Endothelial cell of umbilical vein (primary cell): ENCODE measurements at regions not wholly inside any gene's neighbourhood (a gene's known extent, or its start where the extent isn't known, plus 50 kb on each side); places are given as distances from the start of the nearest gene placed in this dataset.

ENCODE experiments used
- BruUV-seq: library from RNA; stranded (reverse); fragments of 400-500 nt; replicated peaks from 2 replicates; lab custom pipeline; 2021; lab: Mats Ljungman, UMichigan
- CTCF ChIA-PET: fragments of 300-600, 350-600 bp; sonication (Branson Sonifier 250); formaldehyde crosslinking; loops from one replicate; lab custom pipeline; 2021; ENCODE audit warnings: antibody characterized with exemption, inconsistent platforms; lab: Charles Lee
- POLR2A ChIA-PET: fragments of 300-600, 350-600 bp; sonication (Branson Sonifier 250); formaldehyde crosslinking; loops from one replicate; lab custom pipeline; 2021; ENCODE audit warnings: antibody characterized with exemption, inconsistent platforms; lab: Charles Lee
- DNase-seq: peaks from one replicate; pipeline ENCODE4 v3.0.0-alpha.2; 2011; ENCODE audit warnings: low read depth, low spot score
- FAIRE-seq: peaks from 2 replicates; lab custom pipeline; 2011; peaks lifted over from hg19 to GRCh38; lab: Jason Lieb, UNC
- H2AFZ ChIP-seq: 2 replicates; pipeline ENCODE4 v1.6.0; 2012; ENCODE audit warnings: low read depth, low read length, control low read depth, inconsistent platforms
- H3K27ac ChIP-seq: 2 replicates; pipeline ENCODE4 v1.5.1; 2011; ENCODE audit warnings: low read depth, mild to moderate bottlenecking, control low read depth, low read length, moderate library complexity; ENCODE audit not compliant: insufficient read depth
- H3K27me3 ChIP-seq, 2 experiments: 2 replicates each; pipeline versions ENCODE4 v1.6.0 to v1.6.1; 2011; ENCODE audit warnings: low read length in 2 of 2, mixed read lengths in 1 of 2; ENCODE audit not compliant: control insufficient read depth in 2 of 2, insufficient read depth in 2 of 2
- H3K36me3 ChIP-seq, 2 experiments: 2 replicates in 1 of 2; 3 replicates in 1 of 2; pipeline ENCODE4 v1.5.1; 2011; ENCODE audit warnings: low read length in 2 of 2, mild to moderate bottlenecking in 1 of 2, moderate library complexity in 1 of 2; ENCODE audit not compliant: control insufficient read depth in 2 of 2, insufficient read depth in 2 of 2; ENCODE audit errors: extremely low read depth in 1 of 2
- H3K4me1 ChIP-seq: 3 replicates; pipeline ENCODE4 v1.5.1; 2011; ENCODE audit warnings: mild to moderate bottlenecking, low read length; ENCODE audit not compliant: control insufficient read depth, insufficient read depth; ENCODE audit errors: extremely low read depth
- H3K4me2 ChIP-seq: 2 replicates; pipeline ENCODE4 v1.6.1; 2011; ENCODE audit warnings: low read length, control low read depth, mixed read lengths; ENCODE audit not compliant: insufficient read depth
- H3K4me3 ChIP-seq, 3 experiments: fragments of 200-600 bp in 1 of 3; sonication (generic), shearing (Covaris generic) in 1 of 3; replicated peaks in 1 of 3; 2 replicates each; pipeline ENCODE4 v1.5.1; 2011 to 2016; ENCODE audit warnings: control low read depth in 3 of 3, low read length in 3 of 3, mild to moderate bottlenecking in 2 of 3, inconsistent platforms in 1 of 3, low read depth in 1 of 3, moderate library complexity in 1 of 3; ENCODE audit not compliant: insufficient read depth in 1 of 3
- H3K79me2 ChIP-seq: 2 replicates; pipeline ENCODE4 v1.6.0; 2012; ENCODE audit warnings: low read length, inconsistent platforms; ENCODE audit not compliant: control insufficient read depth, insufficient read depth
- H3K9ac ChIP-seq: replicated peaks from 2 replicates; pipeline ENCODE3; 2011; ENCODE audit warnings: low read length, control low read depth; ENCODE audit not compliant: insufficient read depth; ENCODE audit errors: extremely low read depth
- H3K9me1 ChIP-seq: replicated peaks from 3 replicates; pipeline ENCODE4 v1.6.0; 2011; ENCODE audit warnings: mild to moderate bottlenecking, low read length; ENCODE audit not compliant: control insufficient read depth, insufficient read depth; ENCODE audit errors: extremely low read depth
- H3K9me3 ChIP-seq: replicated peaks from 2 replicates; pipeline ENCODE4 v1.5.1; 2012; ENCODE audit warnings: low read length, inconsistent platforms; ENCODE audit not compliant: control insufficient read depth, insufficient read depth
- H4K20me1 ChIP-seq: replicated peaks from 2 replicates; pipeline ENCODE3; 2011; ENCODE audit warnings: mild to moderate bottlenecking, low read length; ENCODE audit not compliant: control insufficient read depth, insufficient read depth; ENCODE audit errors: extremely low read depth
- EZH2 ChIP-seq: IDR thresholded peaks from 2 replicates; pipeline ENCODE4 v1.6.1; 2012; ENCODE audit warnings: borderline replicate concordance, low read depth, mild to moderate bottlenecking, moderate library complexity, low read length, inconsistent platforms; ENCODE audit not compliant: severe bottlenecking
- GATA2 ChIP-seq: IDR thresholded peaks from 2 replicates; pipeline ENCODE4 v1.7.0; 2011; ENCODE audit warnings: low read depth, mild to moderate bottlenecking, moderate library complexity, mixed read lengths, low read length; ENCODE audit not compliant: insufficient read length, insufficient read depth
- JUN ChIP-seq: IDR thresholded peaks from 2 replicates; pipeline ENCODE4 v1.6.1; 2011; ENCODE audit warnings: borderline replicate concordance, low read depth; ENCODE audit not compliant: insufficient read length, insufficient read depth
- MYC ChIP-seq: IDR thresholded peaks from one replicate; pipeline ENCODE4 v1.6.1; 2011; ENCODE audit warnings: mild to moderate bottlenecking, low read depth, low read length
- POLR2AphosphoS5 ChIP-seq: IDR thresholded peaks from 2 replicates; pipeline ENCODE4 v1.6.1; 2012; ENCODE audit warnings: low read depth, mild to moderate bottlenecking, control low read depth, low read length, moderate library complexity; ENCODE audit not compliant: insufficient read depth
- dilution Hi-C: fragments of 300-500 bp; cut with MboI; formaldehyde crosslinking; loops from one replicate; pipeline ENCODE4 v1.15.0; 2019; ENCODE audit warnings: low sequenced_read_pairs; ENCODE audit not compliant: extremely low pct_ligation_motif_present
- intact Hi-C: fragments of 100-400 bp; cut with micrococcal nuclease; formaldehyde crosslinking; loops from one replicate; pipeline ENCODE4 v1.10.0; 2022
- TF ChIP-seq, protein P1 (sequence below), 2 donors: IDR thresholded peaks; 1 replicate in 1 of 2; 2 replicates in 1 of 2; pipeline ENCODE4 v1.5.1; 2011; ENCODE audit warnings: low read length in 2 of 2, mild to moderate bottlenecking in 2 of 2, moderate library complexity in 2 of 2, control low read depth in 1 of 2, inconsistent platforms in 1 of 2, low read depth in 1 of 2; ENCODE audit not compliant: insufficient read depth in 1 of 2; ENCODE audit errors: extremely low read depth in 1 of 2
- TF ChIP-seq, protein P2 (sequence below): IDR thresholded peaks from 2 replicates; pipeline ENCODE4 v1.6.1; 2011; ENCODE audit not compliant: insufficient read depth, insufficient read length

DNA sequence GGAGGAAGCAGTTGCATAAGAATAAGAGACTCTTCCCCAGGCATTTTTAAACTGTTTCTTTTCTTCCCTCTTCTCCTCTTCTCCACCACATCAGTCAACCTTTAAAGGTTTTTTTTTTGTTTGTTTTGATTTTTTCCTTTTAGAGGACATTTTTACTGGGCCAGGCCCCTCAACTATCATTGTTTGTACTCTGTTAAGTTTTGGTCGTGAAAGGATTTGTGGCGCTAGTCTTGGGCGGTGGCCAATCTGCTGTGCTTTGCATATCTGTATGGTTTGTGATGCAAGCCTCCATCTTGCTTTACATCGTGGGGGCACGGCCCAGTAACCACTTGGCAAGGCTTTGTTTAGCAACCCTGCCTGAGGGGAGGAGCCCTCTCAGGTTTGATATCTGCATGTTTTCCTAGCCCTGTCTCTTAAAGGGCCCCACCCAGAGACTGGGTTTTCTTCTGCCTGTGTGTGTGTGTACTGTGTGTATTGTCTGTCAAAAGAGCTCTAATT, 101.9 kb upstream of the SLITRK2 start:
- DNase-seq (no peak), FAIRE-seq (no peak)
- Histone ChIP-seq H3K79me2 (no peaks in the 10 kb centered on the region), H3K9me1 (no peaks in the 10 kb centered on the region), H3K9ac (no peak overlapping the region), H3K4me2 (no peak overlapping the region), H3K4me1 (no peaks in the 10 kb centered on the region), H2AFZ (no peak overlapping the region), H3K27ac (no peak overlapping the region), H3K4me3 (no peak overlapping the region), H4K20me1 (no peaks in the 10 kb centered on the region), H3K27me3 (no peaks in the 10 kb centered on the region), H3K36me3 (no peaks in the 10 kb centered on the region), H3K9me3 (no peaks in the 10 kb centered on the region)
- ChIA-PET CTCF (no interaction called here), POLR2A (no interaction called here)
- intact Hi-C loops (no loop called here), dilution Hi-C loops (no loop called here)
- TF ChIP-seq GATA2: no peak
- TF ChIP-seq EZH2: no peak
- TF ChIP-seq JUN: no peak
- TF ChIP-seq, protein P1, sequence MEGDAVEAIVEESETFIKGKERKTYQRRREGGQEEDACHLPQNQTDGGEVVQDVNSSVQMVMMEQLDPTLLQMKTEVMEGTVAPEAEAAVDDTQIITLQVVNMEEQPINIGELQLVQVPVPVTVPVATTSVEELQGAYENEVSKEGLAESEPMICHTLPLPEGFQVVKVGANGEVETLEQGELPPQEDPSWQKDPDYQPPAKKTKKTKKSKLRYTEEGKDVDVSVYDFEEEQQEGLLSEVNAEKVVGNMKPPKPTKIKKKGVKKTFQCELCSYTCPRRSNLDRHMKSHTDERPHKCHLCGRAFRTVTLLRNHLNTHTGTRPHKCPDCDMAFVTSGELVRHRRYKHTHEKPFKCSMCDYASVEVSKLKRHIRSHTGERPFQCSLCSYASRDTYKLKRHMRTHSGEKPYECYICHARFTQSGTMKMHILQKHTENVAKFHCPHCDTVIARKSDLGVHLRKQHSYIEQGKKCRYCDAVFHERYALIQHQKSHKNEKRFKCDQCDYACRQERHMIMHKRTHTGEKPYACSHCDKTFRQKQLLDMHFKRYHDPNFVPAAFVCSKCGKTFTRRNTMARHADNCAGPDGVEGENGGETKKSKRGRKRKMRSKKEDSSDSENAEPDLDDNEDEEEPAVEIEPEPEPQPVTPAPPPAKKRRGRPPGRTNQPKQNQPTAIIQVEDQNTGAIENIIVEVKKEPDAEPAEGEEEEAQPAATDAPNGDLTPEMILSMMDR (IDR thresholded peaks at IDR 0.05; ENCODE audit: extremely low read depth in 1 of 2, insufficient read depth in 1 of 2, low read depth in 1 of 2, low read length in 2 of 2): no peak
- no peak for TF ChIP-seq MYC
- TF ChIP-seq POLR2AphosphoS5: no peak
- TF ChIP-seq, protein P2, sequence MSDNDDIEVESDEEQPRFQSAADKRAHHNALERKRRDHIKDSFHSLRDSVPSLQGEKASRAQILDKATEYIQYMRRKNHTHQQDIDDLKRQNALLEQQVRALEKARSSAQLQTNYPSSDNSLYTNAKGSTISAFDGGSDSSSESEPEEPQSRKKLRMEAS: no peak
- BruUV-seq: no TSS peak
